Epithelial cell of proximal tubule (primary cell): ENCODE measurements at regions not wholly inside any gene's neighbourhood (a gene's known extent, or its start where the extent isn't known, plus 50 kb on each side); places are given as distances from the start of the nearest gene placed in this dataset.
"Not testable (repeated sequence)": the region's sequence is repeated elsewhere in the genome, so short reads cannot be mapped to it uniquely, and the experiment has no call there.

Source experiments
- DNase-seq: peaks from one replicate; pipeline ENCODE4 v3.0.0-alpha.2; 2011; ENCODE audit warnings: low read depth
- H3K4me3 ChIP-seq: 2 replicates; pipeline ENCODE4 v1.5.1; 2011; ENCODE audit warnings: low read depth, mild to moderate bottlenecking, low read length
- TF ChIP-seq, protein P1 (sequence below): conservative IDR thresholded peaks from 2 replicates; pipeline ENCODE4 v1.5.1; 2012; ENCODE audit warnings: low read depth, mild to moderate bottlenecking, low read length

DNA sequence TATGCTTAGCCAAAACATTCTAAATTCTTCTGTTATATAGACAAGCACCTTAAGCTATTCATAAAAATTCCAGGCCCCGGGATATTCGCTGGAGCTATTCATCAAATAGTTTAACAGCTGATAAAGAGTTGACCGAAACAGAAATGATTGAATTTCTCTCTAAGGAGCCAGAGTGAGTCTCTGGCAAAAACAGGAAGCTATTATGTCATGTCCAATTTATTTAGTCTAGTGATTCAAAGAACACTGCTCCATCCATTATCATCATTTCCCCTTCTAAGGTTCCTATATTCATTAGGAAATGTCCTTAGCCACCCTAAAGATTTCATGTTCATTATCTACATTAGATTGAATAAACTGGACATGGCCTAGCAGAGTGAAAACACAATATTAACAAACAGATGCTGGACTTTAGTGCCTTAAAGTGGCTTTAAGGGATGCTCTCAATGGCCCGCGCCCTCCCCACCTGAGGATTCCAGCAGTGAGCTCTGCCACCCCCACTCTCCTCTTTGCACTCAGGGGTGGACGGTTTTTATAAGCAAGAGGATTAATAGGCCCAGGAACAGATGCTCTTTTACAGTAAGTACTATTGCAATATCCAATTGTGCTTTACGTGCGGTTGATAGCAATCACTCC, 122.1 kb upstream of the RGS1 start:
- TF ChIP-seq, protein P1, sequence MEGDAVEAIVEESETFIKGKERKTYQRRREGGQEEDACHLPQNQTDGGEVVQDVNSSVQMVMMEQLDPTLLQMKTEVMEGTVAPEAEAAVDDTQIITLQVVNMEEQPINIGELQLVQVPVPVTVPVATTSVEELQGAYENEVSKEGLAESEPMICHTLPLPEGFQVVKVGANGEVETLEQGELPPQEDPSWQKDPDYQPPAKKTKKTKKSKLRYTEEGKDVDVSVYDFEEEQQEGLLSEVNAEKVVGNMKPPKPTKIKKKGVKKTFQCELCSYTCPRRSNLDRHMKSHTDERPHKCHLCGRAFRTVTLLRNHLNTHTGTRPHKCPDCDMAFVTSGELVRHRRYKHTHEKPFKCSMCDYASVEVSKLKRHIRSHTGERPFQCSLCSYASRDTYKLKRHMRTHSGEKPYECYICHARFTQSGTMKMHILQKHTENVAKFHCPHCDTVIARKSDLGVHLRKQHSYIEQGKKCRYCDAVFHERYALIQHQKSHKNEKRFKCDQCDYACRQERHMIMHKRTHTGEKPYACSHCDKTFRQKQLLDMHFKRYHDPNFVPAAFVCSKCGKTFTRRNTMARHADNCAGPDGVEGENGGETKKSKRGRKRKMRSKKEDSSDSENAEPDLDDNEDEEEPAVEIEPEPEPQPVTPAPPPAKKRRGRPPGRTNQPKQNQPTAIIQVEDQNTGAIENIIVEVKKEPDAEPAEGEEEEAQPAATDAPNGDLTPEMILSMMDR: no peak
- no peak for DNase-seq

DNA sequence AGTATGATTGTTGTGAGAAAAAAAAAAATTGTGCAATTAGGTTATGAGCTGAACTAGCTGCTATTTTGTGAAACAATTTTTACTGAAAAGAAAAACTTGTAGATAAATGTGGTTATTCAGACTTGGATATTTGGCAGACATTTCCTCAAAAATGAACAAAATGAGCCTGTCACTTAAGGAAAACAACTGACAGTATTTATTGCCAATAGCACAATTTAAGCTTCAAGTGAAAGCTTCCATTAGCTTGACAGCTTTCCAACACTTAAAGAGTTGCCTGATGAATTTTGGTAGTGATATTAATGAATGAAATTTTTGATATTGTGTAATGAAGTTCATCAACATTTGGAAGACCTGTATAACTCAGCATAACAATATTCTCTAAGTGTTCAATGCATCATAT, 116.1 kb upstream of the RGS1 start:
- DNase-seq: no peak
- no peak overlapping the region for H3K4me3 ChIP-seq
- TF ChIP-seq, protein P1: no peak

More for the DNA sequence above, 122.1 kb upstream of the RGS1 start:
- H3K4me3 ChIP-seq: no peak overlapping the region

GRCh38 chr1:192461684-192462083, 113.9 kb upstream of the RGS1 start:
- TF ChIP-seq, protein P1: no peak
- DNase-seq: no peak
- H3K4me3 ChIP-seq: no peak overlapping the region

DNA sequence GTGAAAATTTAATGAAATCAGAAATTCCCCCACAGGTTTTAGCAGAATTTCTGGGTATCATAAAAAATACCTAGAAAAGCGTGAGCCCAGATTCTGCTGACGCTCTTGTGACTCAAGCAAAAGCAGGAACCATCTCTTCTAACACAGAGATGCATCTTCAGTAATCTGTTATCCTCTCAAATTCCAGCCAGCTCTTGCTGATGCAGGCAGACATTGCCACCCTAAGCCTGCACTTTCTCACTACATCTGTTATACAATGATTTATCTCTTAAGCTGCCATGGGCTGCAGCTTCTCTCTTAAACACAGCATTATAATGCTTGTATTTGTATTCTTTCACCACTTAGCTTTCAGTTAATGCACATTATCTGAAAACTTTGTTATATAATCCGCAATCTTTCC, 113.0 kb upstream of the RGS1 start:
- TF ChIP-seq, protein P1: no peak
- DNase-seq: no peak
- no peak overlapping the region for H3K4me3 ChIP-seq

DNA sequence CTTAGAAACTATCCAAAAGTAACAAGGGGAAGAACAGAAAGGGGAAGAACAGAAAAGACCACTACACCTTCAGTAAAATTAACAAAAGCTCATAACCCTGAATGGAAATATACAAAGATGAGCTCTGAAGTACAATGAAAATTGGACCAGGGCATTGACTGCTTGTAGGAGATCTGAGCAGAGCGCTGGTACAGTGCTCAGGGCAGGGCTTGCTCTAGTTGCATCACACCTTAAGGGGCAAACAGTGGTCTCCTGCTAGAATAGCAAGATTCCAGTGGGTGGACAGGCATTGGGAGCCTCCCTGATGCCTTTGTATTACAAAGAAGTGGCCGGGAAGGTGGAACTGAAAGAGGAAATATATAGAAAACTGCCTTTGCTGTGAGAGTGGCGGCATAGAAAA, 111.9 kb upstream of the RGS1 start:
- DNase-seq: no peak
- H3K4me3 ChIP-seq: no peak overlapping the region
- TF ChIP-seq, protein P1: no peak

DNA sequence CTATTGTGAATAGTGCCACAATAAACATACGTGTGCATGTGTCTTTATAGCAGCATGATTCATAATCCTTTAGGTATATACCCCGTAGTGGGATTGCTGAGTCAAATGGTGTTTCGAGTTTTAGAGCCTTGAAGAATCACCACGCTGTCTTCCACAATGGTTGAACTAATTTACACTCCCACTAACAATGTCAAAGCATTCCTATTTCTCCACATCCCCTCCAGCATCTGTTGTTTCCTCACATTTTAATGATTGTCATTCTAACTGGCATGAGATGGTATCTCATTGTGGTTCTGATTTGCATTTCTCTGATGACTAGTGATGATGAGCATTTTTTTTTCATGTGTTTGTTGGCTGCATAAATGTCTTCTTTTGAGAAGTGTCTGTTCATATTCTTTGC, 110.4 kb upstream of the RGS1 start:
- not testable (repeated sequence) for H3K4me3 ChIP-seq, DNase-seq

DNA sequence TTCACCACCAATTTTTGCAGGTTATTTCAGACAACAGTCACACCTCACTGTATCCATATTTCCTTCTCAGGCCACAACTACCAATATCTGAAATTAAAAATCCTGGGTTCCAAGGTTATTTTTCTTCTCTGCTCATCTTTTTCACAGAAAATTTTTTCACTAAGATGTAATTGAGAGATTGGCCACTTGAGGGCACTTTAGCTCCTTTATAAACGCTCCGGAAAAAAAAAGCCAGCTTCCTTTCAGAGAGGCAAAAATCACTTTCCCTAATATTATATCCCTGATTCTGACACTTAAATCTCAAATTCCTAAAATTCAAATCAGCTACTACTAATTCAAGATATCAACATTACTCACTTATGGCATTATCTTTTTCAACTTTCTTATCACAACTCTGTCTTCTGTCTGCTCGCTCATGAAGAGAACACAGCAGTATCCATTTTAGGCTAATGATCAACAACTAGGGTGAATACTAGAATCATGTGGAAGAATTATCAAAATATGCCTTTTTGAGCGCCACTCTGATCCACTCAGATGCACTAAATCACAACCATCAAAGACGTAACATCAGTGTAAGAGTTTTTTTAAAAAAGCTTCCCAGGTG, 101.4 kb upstream of the RGS1 start:
- TF ChIP-seq, protein P1: peak; percentile 62
- no peak for DNase-seq
- H3K4me3 ChIP-seq: no peak overlapping the region
